ENCODE measurements at regions not wholly inside any gene's neighbourhood (a gene's known extent, or its start where the extent isn't known, plus 50 kb on each side); places are given as distances from the start of the nearest gene placed in this dataset.

- 33% methylated on average over 5 of the region's 8 CpGs for WGBS (ENCODE audit: insufficient coverage, insufficient replicate concordance, low lambda C conversion rate, missing lambda C conversion rate)
- FAIRE-seq, result no peak
- in situ Hi-C loops (cut with MboI), result no loop called here
Observed at GRCh38 chr2:41970988-41971660, 76.7 kb upstream of the PKDCC start.

GRCh38 chr2:41972179-41972578 is 75.6 kb upstream of the PKDCC start:
- Histone ChIP-seq H2AFZ (ENCODE audit: control insufficient read depth, low read depth, low read length) (no peak overlapping the region), H3K4me1 (ENCODE audit: control insufficient read depth, insufficient read depth, low read length) (no peaks in the 10 kb centered on the region), H4K20me1 (ENCODE audit: control insufficient read depth, insufficient read depth) (no peaks in the 10 kb centered on the region), H3K79me2 (ENCODE audit: control insufficient read depth, insufficient read depth, low read length) (no peaks in the 10 kb centered on the region), H3K27me3 (replicated peaks in 1 of 2; ENCODE audit: control insufficient read depth in 2 of 2, insufficient read depth in 2 of 2, low read length in 1 of 2) (no peaks in the 10 kb centered on the region; a peak in 1 of 4 replicates), H3K4me3 (no peak overlapping the region), H3K27ac (ENCODE audit: control insufficient read depth, insufficient read depth) (no peak overlapping the region), H3K9ac (ENCODE audit: control insufficient read depth, insufficient read depth, low read length) (no peak overlapping the region), H3K9me3 (replicated peaks; ENCODE audit: control insufficient read depth, insufficient read depth, low read length) (no peaks in the 10 kb centered on the region), H3K36me3 (ENCODE audit: control insufficient read depth in 2 of 2, insufficient read depth in 2 of 2, low read length in 1 of 2) (no peaks in the 10 kb centered on the region), H3K4me2 (ENCODE audit: control insufficient read depth, insufficient read depth) (no peak overlapping the region)
- ChIA-PET SMC1A (ENCODE audit: uncharacterized antibody, unreplicated experiment) (interaction anchor here (0.6 kb wide), 1 partner anchor 524 kb away, joined by 3 read pairs; no protein-coding TSS in a partner anchor), CTCF (no interaction called here), POLR2A (no interaction called here), RAD21 (ENCODE audit: unreplicated experiment) (no interaction called here)
- in situ Hi-C loops (cut with MboI) (no loop called here), intact Hi-C loops (cut with micrococcal nuclease; ENCODE audit: unreplicated experiment) (no loop called here)
- DNase-seq (ENCODE audit: low read depth, low spot score) (no peak), FAIRE-seq (no peak), ATAC-seq (no peak)
- no TSS peak for BruUV-seq (replicated peaks)
- 32% methylated on average over 2 of the region's 2 CpGs for WGBS (ENCODE audit: insufficient coverage, insufficient replicate concordance, low lambda C conversion rate, missing lambda C conversion rate)
- TF ChIP-seq SUZ12 (IDR thresholded peaks at IDR 0.05; ENCODE audit: unreplicated experiment) (no peak), ELK1 (IDR thresholded peaks at IDR 0.05; ENCODE audit: low read depth, low read length) (no peak), NBN (IDR thresholded peaks at IDR 0.05) (no peak), ATF3 (IDR thresholded peaks at IDR 0.05; ENCODE audit: borderline replicate concordance, extremely low read depth, low read depth, low read length) (no peak), PKNOX1 (IDR thresholded peaks at IDR 0.05) (no peak), NFXL1 (IDR thresholded peaks at IDR 0.05; ENCODE audit: borderline replicate concordance) (no peak), RCOR1 (conservative IDR thresholded peaks at IDR 0.05; ENCODE audit: low read depth, low read length) (no peak), MXI1 (IDR thresholded peaks at IDR 0.05; ENCODE audit: low read depth, low read length) (no peak), POU2F2 (IDR thresholded peaks at IDR 0.05; ENCODE audit: borderline replicate concordance, low read depth, low read length) (no peak), WRNIP1 (IDR thresholded peaks at IDR 0.05; ENCODE audit: borderline replicate concordance, low read depth, low read length) (no peak)

More at GRCh38 chr2:41970988-41971660, 76.7 kb upstream of the PKDCC start:
- Histone ChIP-seq H3K9ac (ENCODE audit: control insufficient read depth, insufficient read depth, low read length) (no peak overlapping the region), H4K20me1 (ENCODE audit: control insufficient read depth, insufficient read depth) (no peaks in the 10 kb centered on the region), H2AFZ (ENCODE audit: control insufficient read depth, low read depth, low read length) (no peak overlapping the region), H3K79me2 (ENCODE audit: control insufficient read depth, insufficient read depth, low read length) (no peaks in the 10 kb centered on the region), H3K27me3 (replicated peaks in 1 of 2; ENCODE audit: control insufficient read depth in 2 of 2, insufficient read depth in 2 of 2, low read length in 1 of 2) (no peaks in the 10 kb centered on the region; a peak in 1 of 4 replicates), H3K27ac (ENCODE audit: control insufficient read depth, insufficient read depth) (no peak overlapping the region), H3K4me3 (no peak overlapping the region), H3K4me2 (ENCODE audit: control insufficient read depth, insufficient read depth) (no peak overlapping the region), H3K4me1 (ENCODE audit: control insufficient read depth, insufficient read depth, low read length) (no peaks in the 10 kb centered on the region; the same call in 1 of the 2 replicates), H3K36me3 (ENCODE audit: control insufficient read depth in 2 of 2, insufficient read depth in 2 of 2, low read length in 1 of 2) (no peaks in the 10 kb centered on the region), H3K9me3 (replicated peaks; ENCODE audit: control insufficient read depth, insufficient read depth, low read length) (no peaks in the 10 kb centered on the region)
- no TSS peak for BruUV-seq (replicated peaks)
- TF ChIP-seq PKNOX1 (IDR thresholded peaks at IDR 0.05), result no peak
- TF ChIP-seq RB1 (IDR thresholded peaks at IDR 0.05; ENCODE audit: borderline replicate concordance), result no peak
- no peak for TF ChIP-seq NFYB (IDR thresholded peaks at IDR 0.05; ENCODE audit: insufficient read depth, low read depth, low read length)
- no peak for TF ChIP-seq ATF7 (IDR thresholded peaks at IDR 0.05; ENCODE audit: low read depth)
- ATAC-seq (no peak), DNase-seq (ENCODE audit: low read depth, low spot score) (no peak)
- POLR2A ChIA-PET, result no interaction called here
- intact Hi-C loops (cut with micrococcal nuclease; ENCODE audit: unreplicated experiment), result no loop called here
- CTCF ChIA-PET, result no interaction called here
- RAD21 ChIA-PET (ENCODE audit: unreplicated experiment), result no interaction called here
- SMC1A ChIA-PET (ENCODE audit: uncharacterized antibody, unreplicated experiment), result interaction anchor here (0.6 to 1.0 kb wide), 2 partner anchors 27 to 523 kb away, joined by 3 read pairs; no protein-coding TSS in a partner anchor

Measured in GM12878 (cell line).